GM12878 (cell line): ENCODE measurements at regions not wholly inside any gene's neighbourhood (a gene's known extent, or its start where the extent isn't known, plus 50 kb on each side); places are given as distances from the start of the nearest gene placed in this dataset.

Source experiments
- CREM ChIP-seq: IDR thresholded peaks from 2 replicates; pipeline ENCODE4 v1.6.1; 2014; ENCODE audit warnings: antibody characterized with exemption, low read depth
- JUNB ChIP-seq: IDR thresholded peaks from 2 replicates; pipeline ENCODE4 v1.6.1; 2016; ENCODE audit warnings: antibody characterized with exemption, mild to moderate bottlenecking
- JUND ChIP-seq: IDR thresholded peaks from 2 replicates; pipeline ENCODE4 v1.6.1; 2012; ENCODE audit warnings: low read depth, mild to moderate bottlenecking, low read length, improper control_type of control experiment, moderate library complexity
- MXI1 ChIP-seq: fragments of 150-350 bp; IDR thresholded peaks from 2 replicates; pipeline ENCODE4 v1.6.1; 2011; ENCODE audit warnings: low read depth, mild to moderate bottlenecking, inconsistent platforms, low read length, improper control_type of control experiment
- TF ChIP-seq, protein P1 (sequence below), 3 experiments: IDR thresholded peaks in 2 of 3; conservative IDR thresholded peaks in 1 of 3; 2 replicates each; pipeline ENCODE4 v1.5.1; 2011; ENCODE audit warnings: low read depth in 3 of 3, low read length in 3 of 3, mild to moderate bottlenecking in 3 of 3, control low read depth in 2 of 3, moderate library complexity in 2 of 3, inconsistent platforms in 1 of 3, mixed read lengths in 1 of 3; ENCODE audit not compliant: control insufficient read depth in 2 of 3, insufficient read depth in 1 of 3; ENCODE audit errors: extremely low read depth in 1 of 3
- TF ChIP-seq, protein P2 (sequence below): IDR thresholded peaks from 2 replicates; pipeline ENCODE4 v1.6.1; 2012; ENCODE audit warnings: low read depth, low read length, improper control_type of control experiment
- TF ChIP-seq, protein P3 (sequence below): IDR thresholded peaks from 2 replicates; pipeline ENCODE4 v1.6.1; 2012; ENCODE audit warnings: low read depth, low read length, improper control_type of control experiment

DNA sequence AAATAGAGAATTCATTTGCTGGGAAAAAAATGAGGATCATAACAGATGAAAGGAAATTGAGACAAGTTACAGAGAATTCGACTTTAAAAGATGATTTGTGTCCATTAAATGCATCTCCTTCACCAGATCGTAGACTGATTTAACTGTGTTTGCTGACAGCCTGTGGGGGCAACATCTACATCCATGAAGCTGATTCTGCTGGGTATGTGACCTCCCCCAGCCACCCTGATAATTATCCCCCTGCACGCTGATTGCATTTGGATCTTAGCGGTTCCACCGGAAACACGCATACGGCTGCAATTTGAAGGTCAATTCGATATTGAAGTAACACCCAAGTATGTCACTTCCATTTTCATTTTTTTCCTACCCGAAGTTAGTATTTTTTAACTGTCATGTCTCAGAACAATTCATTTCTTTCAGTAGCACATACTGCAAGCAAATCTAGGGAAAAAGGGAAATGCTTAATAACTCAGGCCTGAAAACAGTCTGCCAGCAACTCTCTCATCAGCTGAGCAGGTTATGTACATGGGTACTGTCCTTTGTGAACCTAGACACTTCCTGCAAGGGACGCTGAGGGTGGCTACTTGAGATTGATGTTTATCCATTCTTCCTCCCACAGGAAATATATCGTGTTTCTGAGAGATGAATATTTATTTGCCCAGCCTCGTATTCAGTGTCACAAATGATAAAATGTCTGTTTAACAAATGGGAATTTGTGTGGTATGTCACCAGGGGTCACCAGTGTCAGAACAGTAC is 134.9 kb downstream of the ZNF22 start:
- TF ChIP-seq CREM (no peak), JUND (no peak), MXI1 (no peak), JUNB (no peak)
- TF ChIP-seq, protein P1, sequence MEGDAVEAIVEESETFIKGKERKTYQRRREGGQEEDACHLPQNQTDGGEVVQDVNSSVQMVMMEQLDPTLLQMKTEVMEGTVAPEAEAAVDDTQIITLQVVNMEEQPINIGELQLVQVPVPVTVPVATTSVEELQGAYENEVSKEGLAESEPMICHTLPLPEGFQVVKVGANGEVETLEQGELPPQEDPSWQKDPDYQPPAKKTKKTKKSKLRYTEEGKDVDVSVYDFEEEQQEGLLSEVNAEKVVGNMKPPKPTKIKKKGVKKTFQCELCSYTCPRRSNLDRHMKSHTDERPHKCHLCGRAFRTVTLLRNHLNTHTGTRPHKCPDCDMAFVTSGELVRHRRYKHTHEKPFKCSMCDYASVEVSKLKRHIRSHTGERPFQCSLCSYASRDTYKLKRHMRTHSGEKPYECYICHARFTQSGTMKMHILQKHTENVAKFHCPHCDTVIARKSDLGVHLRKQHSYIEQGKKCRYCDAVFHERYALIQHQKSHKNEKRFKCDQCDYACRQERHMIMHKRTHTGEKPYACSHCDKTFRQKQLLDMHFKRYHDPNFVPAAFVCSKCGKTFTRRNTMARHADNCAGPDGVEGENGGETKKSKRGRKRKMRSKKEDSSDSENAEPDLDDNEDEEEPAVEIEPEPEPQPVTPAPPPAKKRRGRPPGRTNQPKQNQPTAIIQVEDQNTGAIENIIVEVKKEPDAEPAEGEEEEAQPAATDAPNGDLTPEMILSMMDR (IDR thresholded peaks at IDR 0.05 in 2 of 3, conservative IDR thresholded peaks at IDR 0.05 in 1 of 3; ENCODE audit: control insufficient read depth in 2 of 3, extremely low read depth in 1 of 3, insufficient read depth in 1 of 3, low read depth in 3 of 3, low read length in 3 of 3): no peak
- TF ChIP-seq, protein P2, sequence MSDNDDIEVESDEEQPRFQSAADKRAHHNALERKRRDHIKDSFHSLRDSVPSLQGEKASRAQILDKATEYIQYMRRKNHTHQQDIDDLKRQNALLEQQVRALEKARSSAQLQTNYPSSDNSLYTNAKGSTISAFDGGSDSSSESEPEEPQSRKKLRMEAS: no peak
- TF ChIP-seq, protein P3, sequence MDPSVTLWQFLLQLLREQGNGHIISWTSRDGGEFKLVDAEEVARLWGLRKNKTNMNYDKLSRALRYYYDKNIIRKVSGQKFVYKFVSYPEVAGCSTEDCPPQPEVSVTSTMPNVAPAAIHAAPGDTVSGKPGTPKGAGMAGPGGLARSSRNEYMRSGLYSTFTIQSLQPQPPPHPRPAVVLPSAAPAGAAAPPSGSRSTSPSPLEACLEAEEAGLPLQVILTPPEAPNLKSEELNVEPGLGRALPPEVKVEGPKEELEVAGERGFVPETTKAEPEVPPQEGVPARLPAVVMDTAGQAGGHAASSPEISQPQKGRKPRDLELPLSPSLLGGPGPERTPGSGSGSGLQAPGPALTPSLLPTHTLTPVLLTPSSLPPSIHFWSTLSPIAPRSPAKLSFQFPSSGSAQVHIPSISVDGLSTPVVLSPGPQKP: no peak
